NB4 (cell line): ENCODE measurements at regions not wholly inside any gene's neighbourhood (a gene's known extent, or its start where the extent isn't known, plus 50 kb on each side); places are given as distances from the start of the nearest gene placed in this dataset.
A peak's percentile ranks its signal among the peaks of the same experiment; 100 is the strongest.

Experiments
- DNase-seq: peaks from one replicate; pipeline ENCODE4 v3.0.0; 2010; ENCODE audit warnings: low read depth
- H3K4me3 ChIP-seq: one replicate; pipeline ENCODE4 v1.5.1; 2011; ENCODE audit warnings: mild to moderate bottlenecking, low read depth, low read length, moderate library complexity
- CTCF ChIP-seq: IDR thresholded peaks from one replicate; pipeline ENCODE4 v1.5.1; 2012; ENCODE audit warnings: low read depth, low read length
- MAX ChIP-seq: IDR thresholded peaks from 2 replicates; pipeline ENCODE4 v1.6.1; 2011; ENCODE audit warnings: low read depth, low read length
- MYC ChIP-seq: IDR thresholded peaks from 2 replicates; pipeline ENCODE4 v1.6.1; 2011; ENCODE audit warnings: low read depth, low read length
- POLR2A ChIP-seq: IDR thresholded peaks from 2 replicates; pipeline ENCODE4 v1.6.1; 2011; ENCODE audit warnings: mild to moderate bottlenecking; ENCODE audit not compliant: insufficient read length; ENCODE audit errors: extremely low read depth

- peak; percentile 38 for DNase-seq
- no peak overlapping the region for H3K4me3 ChIP-seq
- TF ChIP-seq CTCF = no peak
- TF ChIP-seq POLR2A = no peak
- no peak for TF ChIP-seq MYC
- no peak for TF ChIP-seq MAX
These were observed 199.1 kb upstream of the CHAC2 start for GRCh38 chr2:53568469-53568868.

GRCh38 chr2:53567073-53567472 lies 200.5 kb upstream of the CHAC2 start:
- TF ChIP-seq CTCF = no peak
- TF ChIP-seq MAX = no peak
- no peak for TF ChIP-seq MYC
- no peak for TF ChIP-seq POLR2A
- no peak overlapping the region for H3K4me3 ChIP-seq
- no peak for DNase-seq

- no peak for TF ChIP-seq CTCF
- no peak for TF ChIP-seq POLR2A
- no peak for TF ChIP-seq MYC
- no peak for TF ChIP-seq MAX
- DNase-seq = peak; percentile 13
- H3K4me3 ChIP-seq = no peak overlapping the region
These were observed 205.2 kb upstream of the CHAC2 start for GRCh38 chr2:53562407-53562806.

GRCh38 chr2:53561155-53561554 lies 206.4 kb upstream of the CHAC2 start:
- no peak for DNase-seq
- H3K4me3 ChIP-seq = no peak overlapping the region
- TF ChIP-seq POLR2A (no peak), CTCF (no peak), MYC (no peak), MAX (no peak)

GRCh38 chr2:53559302-53559966 lies 208.2 kb upstream of the CHAC2 start:
- DNase-seq = no peak
- H3K4me3 ChIP-seq = no peak overlapping the region
- TF ChIP-seq POLR2A = no peak
- TF ChIP-seq MYC = no peak
- TF ChIP-seq CTCF = no peak
- no peak for TF ChIP-seq MAX
